Glomerular endothelial cell (primary cell): ENCODE measurements at regions not wholly inside any gene's neighbourhood (a gene's known extent, or its start where the extent isn't known, plus 50 kb on each side); places are given as distances from the start of the nearest gene placed in this dataset.

Source experiments
- DNase-seq: peaks from one replicate; pipeline ENCODE4 v3.0.0-alpha.2; 2011; ENCODE audit warnings: low read depth, low spot score; ENCODE audit errors: extremely low read depth

DNA sequence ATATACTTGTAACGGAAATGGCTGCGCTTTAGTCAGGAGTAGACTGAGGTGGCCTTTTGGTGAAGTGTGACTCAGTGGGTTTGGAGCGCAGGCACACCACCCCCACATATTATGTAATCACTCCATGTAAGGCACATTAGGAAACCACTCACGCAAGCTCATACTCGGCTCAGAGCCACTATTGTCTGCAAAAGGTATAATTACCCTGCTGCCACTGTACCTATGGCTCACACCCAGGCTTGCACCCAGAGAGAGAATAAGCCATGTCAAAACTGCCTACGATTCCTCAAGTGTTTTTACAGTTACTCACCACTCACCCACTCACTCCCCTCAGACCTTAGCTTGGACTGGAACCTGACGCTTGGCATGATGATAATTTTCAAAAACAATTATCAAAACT lies 611.9 kb upstream of the CCDC54 start:
- DNase-seq = peak; percentile 5

- no peak for DNase-seq
Observed at GRCh38 chr3:106768941-106769480, 608.2 kb upstream of the CCDC54 start.

GRCh38 chr3:106773795-106774194 lies 603.4 kb upstream of the CCDC54 start:
- DNase-seq = no peak

- DNase-seq = no peak
Observed at GRCh38 chr3:106783231-106783630, 594.0 kb upstream of the CCDC54 start.

GRCh38 chr3:106789276-106789675 lies 588.0 kb upstream of the CCDC54 start:
- DNase-seq = no peak

GRCh38 chr3:106792716-106793115 lies 584.5 kb upstream of the CCDC54 start:
- DNase-seq = no peak

DNA sequence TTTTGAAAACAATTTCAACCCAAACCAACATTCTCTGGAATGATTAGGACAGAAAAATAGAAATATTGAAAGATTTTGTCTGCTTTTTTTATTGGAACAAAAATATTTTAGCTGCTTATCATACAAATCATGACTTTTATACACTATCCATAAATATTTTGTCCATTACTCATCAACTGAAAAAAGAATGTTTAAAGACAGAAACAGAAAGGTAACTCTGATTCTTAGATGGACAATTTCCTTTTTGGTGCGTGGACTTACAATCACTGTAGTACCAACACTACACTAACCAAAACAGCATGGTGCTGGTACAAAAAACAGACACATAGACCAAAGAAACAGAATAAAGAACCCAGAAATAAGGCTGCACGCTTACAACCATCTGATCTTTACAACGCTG lies 582.8 kb upstream of the CCDC54 start:
- no peak for DNase-seq

DNA sequence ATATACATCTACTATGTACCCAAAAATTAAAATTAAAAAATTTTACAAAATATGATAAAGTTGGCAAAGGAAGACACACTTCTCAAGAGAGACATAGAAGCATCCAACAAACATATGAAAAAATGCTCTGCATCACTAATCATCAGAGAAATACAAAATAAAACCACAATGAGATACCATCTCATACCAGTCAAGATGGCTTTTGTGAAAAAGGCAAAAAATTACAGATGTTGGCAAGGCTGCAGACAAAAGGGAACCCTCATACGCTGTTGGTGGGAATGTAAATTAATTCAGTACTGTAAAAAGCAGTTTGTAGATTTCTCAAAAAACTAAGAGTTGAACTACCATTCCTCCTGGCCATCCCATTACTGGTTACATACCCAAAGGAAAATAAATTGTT lies 581.7 kb upstream of the CCDC54 start:
- DNase-seq = no peak

- DNase-seq = no peak
Observed at GRCh38 chr3:106797461-106797860, 579.8 kb upstream of the CCDC54 start.

DNA sequence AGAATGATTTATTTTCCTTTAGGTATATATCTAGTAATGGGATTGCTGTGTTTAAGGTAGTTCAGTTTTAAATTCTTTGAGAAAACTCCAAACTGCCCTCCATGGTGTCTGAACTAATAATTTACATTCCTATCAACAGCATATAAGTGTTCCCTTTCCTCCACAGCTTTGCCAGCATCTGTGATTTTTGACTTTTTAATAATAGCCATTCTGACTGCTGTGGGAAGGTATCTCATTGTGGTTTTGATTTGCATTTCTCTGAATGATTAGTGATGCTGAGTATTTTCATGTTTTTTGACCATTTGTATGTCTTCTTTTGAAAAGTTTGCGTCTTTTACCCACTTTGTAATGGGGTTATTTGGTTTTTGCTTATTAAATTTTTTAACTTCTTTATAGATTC lies 571.6 kb upstream of the CCDC54 start:
- DNase-seq = no peak

GRCh38 chr3:106806964-106807363 lies 570.3 kb upstream of the CCDC54 start:
- no peak for DNase-seq

DNA sequence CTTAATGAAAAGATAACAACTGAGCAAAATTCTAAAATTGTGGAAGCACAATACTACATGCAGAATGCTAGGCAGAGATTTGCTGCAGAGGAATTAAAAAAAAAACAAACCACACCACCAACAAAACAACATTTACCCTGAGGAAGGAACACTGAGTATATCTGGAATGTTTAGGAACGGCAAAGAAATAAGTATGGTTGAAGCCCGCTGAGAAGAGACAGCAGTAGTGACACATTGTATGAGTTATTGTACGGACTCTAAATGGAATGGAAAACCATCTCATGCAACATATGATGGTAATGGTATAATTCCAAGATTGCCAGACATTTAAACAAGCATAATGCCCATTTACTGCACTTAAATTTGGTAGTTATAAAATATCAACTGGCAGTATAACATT lies 568.2 kb upstream of the CCDC54 start:
- DNase-seq = no peak

DNA sequence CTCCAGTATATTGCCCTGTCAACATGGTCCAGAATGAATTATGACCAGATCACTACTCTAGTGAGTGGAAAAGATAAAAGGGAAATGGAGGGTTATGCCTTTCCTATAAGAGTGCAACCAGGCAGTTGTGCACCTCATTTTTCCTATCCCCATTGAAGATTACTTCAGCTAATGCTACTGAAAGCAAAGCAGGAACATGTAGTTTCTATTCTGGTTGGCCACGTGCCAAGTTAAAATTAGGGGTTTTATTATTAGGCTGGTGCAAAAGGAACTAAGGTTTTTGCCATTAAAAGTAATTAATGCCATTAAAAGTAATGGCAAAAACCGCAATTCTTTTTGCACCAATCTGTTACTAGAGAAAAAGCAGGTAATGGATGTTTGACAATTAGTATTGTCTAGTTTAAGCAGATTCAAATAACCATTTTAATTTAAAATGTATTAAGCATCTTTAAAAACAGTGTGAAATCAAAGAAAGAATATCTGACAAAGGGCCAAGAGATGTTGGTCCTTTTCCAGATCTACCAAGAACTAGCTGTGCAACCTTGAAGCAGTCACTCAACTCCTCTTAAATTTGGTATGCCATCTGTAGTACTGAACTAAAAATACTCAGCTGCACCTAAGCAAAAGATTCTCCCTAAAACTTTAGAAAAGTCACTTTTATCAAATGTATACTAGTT lies 567.5 kb upstream of the CCDC54 start:
- no peak for DNase-seq

DNA sequence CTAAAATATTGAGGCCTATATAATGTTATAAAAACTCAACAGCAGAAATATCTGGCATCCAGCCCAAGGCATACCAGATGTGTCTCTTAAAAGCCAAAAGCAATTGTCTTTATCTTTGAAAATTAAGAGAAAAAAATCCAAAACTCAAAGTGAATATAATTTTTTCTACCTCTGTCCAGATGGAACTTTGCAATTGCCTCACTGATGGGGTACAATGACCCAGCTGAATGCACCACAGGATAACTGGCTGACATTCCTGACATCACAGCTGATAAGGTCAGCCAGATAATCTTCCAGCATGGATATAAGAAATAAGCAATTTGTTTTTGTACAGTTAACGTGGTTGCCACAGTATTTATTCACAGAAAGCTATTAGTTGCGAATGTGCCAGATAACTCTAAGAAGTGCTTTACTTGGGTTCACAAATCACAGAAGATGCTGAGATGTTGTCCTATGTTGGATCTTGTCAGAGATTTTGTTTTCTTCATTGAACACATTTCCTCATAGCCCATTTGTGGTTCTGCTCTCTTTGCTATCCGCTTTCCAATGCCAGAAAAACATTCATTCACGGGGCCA lies 566.9 kb upstream of the CCDC54 start:
- DNase-seq = no peak

GRCh38 chr3:106811376-106811775 lies 565.9 kb upstream of the CCDC54 start:
- DNase-seq = no peak

DNA sequence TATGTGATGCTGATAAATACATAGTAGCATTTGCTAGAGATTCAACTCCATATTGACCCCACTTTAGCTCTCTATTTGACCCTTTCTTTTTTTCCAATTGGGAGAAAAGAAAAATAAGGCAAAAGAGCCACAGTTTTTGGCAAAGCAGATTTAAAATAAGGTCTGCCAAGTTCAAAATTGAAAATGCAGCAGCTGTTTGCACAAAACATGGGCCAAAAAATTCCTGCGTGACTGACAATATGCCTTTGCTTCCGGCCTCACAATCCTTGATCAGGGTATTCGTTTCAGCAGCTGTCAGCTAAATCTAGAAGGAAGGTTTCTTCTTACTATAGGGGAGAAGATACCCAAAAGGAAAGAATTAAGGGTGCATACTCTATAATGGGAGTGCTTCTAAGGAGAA lies 563.5 kb upstream of the CCDC54 start:
- no peak for DNase-seq

GRCh38 chr3:106814231-106814630 lies 563.0 kb upstream of the CCDC54 start:
- DNase-seq = no peak

DNA sequence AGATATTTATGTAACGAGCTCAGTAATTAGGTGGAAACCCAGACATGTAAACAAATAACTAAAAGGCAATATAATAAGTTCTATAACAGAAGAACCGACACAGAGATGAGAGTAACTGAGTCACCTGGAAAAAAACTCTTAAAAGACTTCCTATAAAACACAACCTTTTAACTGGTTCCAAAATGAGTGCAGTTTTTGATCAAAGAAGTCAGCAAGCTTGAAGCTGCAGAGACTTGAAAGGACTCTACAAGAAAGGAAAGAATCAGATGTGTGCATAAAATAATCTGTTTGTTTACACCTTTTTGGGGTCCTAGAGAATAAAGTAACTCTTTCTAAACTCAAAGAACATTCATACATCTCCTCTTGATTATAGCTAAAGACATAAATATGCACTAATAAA lies 560.4 kb upstream of the CCDC54 start:
- DNase-seq = no peak

DNA sequence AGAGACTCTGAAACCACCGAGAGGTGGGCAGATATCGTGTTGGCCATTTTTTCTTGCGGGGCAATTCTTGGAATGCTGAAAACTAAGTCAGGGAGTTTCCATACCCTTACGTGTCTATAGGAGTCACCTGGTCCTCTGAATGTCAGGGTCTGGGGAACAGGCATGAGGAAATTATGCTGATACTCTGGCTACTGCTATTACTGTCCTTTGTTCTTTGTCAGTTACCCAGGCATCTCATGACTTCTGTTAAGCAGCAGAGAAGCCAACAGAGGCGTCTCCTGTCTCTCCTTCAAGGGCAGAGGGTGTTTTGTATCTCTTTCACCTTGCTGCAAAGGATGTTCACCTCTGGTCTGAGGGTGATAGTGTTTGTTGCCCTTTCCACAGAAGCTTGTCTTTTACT lies 559.5 kb upstream of the CCDC54 start:
- DNase-seq = no peak

- no peak for DNase-seq
Observed at GRCh38 chr3:106819440-106819839, 557.8 kb upstream of the CCDC54 start.

GRCh38 chr3:106820726-106821362 lies 556.4 kb upstream of the CCDC54 start:
- no peak for DNase-seq

- no peak for DNase-seq
Observed at GRCh38 chr3:106821801-106822200, 555.4 kb upstream of the CCDC54 start.
